WTC11 (cell line): ENCODE measurements at regions not wholly inside any gene's neighbourhood (a gene's known extent, or its start where the extent isn't known, plus 50 kb on each side); places are given as distances from the start of the nearest gene placed in this dataset.

ENCODE experiments used
- CBFB ChIP-seq: sonication (generic); formaldehyde crosslinking; IDR thresholded peaks from 2 replicates; pipeline ENCODE4 v1.8.1; 2022; ENCODE audit warnings: mild to moderate bottlenecking, low read depth, missing genetic modification reagents
- FOXK1 ChIP-seq: sonication (generic); formaldehyde crosslinking; IDR thresholded peaks from 2 replicates; pipeline ENCODE4 v1.8.0; 2022; ENCODE audit warnings: mild to moderate bottlenecking, moderate library complexity, missing genetic modification reagents
- USF2 ChIP-seq: sonication (generic); formaldehyde crosslinking; IDR thresholded peaks from 2 replicates; pipeline ENCODE4 v1.8.1; 2023; ENCODE audit warnings: mild to moderate bottlenecking, missing genetic modification reagents, moderate library complexity
- ZNF138 ChIP-seq: sonication (generic); formaldehyde crosslinking; conservative IDR thresholded peaks from 2 replicates; pipeline ENCODE4 v1.8.1; 2022; ENCODE audit warnings: mild to moderate bottlenecking, moderate library complexity, missing genetic modification reagents
- ZNF263 ChIP-seq: sonication (generic); formaldehyde crosslinking; IDR thresholded peaks from 2 replicates; pipeline ENCODE4 v1.8.1; 2022; ENCODE audit warnings: low read depth, mild to moderate bottlenecking, moderate library complexity, missing genetic modification reagents
- ZNF317 ChIP-seq: sonication (generic); formaldehyde crosslinking; IDR thresholded peaks from 2 replicates; pipeline ENCODE4 v1.8.1; 2023; ENCODE audit warnings: low read depth, mild to moderate bottlenecking, moderate library complexity, missing genetic modification reagents, borderline replicate concordance
- ZNF425 ChIP-seq: fragments of 250-450 bp; sonication (Bioruptor Pico); conservative IDR thresholded peaks from 2 replicates; pipeline ENCODE4 v1.9.0; 2021; ENCODE audit warnings: mild to moderate bottlenecking
- TF ChIP-seq, protein P1 (sequence below): fragments of 200-600 bp; IDR thresholded peaks from 2 replicates; pipeline ENCODE4 v1.8.0; 2022; ENCODE audit warnings: antibody characterized with exemption

DNA sequence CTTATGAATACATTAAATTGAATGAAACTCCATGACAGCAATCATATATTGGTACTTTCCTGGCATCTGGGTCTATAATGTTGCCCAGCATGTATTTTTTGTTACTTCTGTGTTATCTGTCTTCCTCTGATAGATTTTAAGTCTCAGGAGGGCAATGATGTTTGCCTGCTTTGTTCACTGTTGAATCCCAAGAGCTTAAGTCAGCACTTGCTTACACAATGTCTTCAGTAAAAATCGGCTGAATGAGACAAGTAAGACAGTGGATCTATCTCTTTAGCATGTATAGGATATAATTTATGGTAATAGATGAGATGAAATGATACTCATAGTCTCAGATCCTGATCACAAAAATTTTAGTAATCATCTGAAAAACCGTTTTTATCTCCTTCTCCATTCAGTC is 1034.9 kb upstream of the EPHA7 start:
- TF ChIP-seq ZNF263 (no peak), ZNF317 (CRISPR knock-in tag) (no peak), USF2 (CRISPR knock-in tag) (no peak), CBFB (no peak), ZNF138 (CRISPR knock-in tag) (no peak), FOXK1 (CRISPR knock-in tag) (no peak), ZNF425 (no peak)
- TF ChIP-seq, protein P1, sequence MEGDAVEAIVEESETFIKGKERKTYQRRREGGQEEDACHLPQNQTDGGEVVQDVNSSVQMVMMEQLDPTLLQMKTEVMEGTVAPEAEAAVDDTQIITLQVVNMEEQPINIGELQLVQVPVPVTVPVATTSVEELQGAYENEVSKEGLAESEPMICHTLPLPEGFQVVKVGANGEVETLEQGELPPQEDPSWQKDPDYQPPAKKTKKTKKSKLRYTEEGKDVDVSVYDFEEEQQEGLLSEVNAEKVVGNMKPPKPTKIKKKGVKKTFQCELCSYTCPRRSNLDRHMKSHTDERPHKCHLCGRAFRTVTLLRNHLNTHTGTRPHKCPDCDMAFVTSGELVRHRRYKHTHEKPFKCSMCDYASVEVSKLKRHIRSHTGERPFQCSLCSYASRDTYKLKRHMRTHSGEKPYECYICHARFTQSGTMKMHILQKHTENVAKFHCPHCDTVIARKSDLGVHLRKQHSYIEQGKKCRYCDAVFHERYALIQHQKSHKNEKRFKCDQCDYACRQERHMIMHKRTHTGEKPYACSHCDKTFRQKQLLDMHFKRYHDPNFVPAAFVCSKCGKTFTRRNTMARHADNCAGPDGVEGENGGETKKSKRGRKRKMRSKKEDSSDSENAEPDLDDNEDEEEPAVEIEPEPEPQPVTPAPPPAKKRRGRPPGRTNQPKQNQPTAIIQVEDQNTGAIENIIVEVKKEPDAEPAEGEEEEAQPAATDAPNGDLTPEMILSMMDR, result no peak
